ENCODE measurements at regions not wholly inside any gene's neighbourhood (a gene's known extent, or its start where the extent isn't known, plus 50 kb on each side); places are given as distances from the start of the nearest gene placed in this dataset.

DNA sequence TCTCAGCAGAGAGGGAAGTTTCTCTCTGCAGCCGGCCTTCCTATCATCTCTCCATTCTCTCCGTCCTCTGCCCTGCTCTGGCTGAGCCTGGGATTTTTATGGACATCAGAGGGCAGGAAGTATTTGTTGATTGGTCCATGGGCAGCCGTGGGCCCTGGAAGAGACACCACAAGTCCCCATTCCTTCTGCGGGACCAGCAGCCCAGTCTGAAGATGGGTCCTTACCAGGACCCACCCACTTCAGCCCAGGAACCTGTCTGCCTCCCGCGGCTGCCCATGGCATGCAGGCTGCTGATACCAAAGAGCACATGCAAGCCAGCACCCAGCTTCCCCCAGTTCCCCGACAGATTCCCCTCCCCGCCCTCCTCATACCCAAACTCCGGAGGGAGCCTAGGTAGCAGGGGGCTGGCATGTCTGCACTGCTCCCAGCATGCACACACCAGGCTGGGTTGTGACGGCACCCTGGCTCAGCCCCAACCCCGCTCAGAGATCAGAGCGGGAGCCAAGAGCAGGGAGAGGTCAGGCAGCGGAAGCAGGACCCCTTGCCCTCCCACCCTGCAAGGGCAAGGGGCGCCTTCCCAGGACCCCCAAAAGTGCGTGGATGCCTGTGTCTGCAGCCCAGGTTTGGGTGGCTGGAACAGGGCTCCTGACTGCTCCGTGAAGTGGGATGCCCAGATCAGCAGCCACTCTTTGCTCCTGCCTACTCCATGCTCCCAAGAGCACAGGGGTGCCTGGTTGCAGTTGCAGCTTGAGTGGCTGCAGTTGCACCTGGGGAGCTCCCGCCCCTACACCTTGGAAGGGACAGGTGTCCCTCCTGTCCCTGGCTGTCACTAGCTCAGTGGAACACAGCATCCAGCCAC lies 538.6 kb upstream of the POT1 start:
- TF ChIP-seq EZH2 (IDR thresholded peaks at IDR 0.05; ENCODE audit: low read depth) (no peak), CTCF (conservative IDR thresholded peaks at IDR 0.05) (no peak)
